ENCODE measurements at regions not wholly inside any gene's neighbourhood (a gene's known extent, or its start where the extent isn't known, plus 50 kb on each side); places are given as distances from the start of the nearest gene placed in this dataset.

DNA sequence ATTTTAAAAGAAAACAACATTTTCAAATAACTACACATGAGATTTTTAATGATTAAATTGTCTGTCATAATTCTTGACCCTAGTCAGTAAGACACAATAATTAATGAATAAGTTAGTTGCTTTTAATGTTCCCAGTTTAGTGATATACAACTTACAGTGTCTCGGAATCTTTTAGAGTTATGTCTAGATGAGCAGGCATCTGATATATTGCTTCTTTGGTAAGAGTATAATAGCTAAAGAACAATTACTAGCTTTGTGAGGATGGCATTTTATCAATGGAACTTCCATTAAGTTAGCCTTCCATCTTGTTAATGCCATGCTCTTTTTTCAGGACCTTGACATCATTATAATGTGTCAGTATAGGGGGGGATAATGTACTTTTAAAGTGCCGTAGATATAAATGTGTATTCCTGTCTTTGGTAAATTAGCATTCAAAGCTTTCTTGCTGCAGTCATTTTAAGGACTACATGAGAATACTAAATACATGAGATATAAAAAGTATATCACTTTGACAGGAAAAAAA lies 425.1 kb downstream of the PDHA2 start:
- CTCF ChIA-PET, result no interaction called here
- H3K9me2 ChIP-seq (ENCODE audit: insufficient read depth), result no peaks in the 10 kb centered on the region
- H3K79me2 ChIP-seq (ENCODE audit: insufficient read depth, low read length), result no peaks in the 10 kb centered on the region
- POLR2A ChIA-PET, result no interaction called here
- H3K9ac ChIP-seq (ENCODE audit: low read length), result no peak overlapping the region
- DNase-seq (ENCODE audit: low read depth, low spot score), result no peak
- H2AFZ ChIP-seq (ENCODE audit: low read depth, low read length, poor library complexity, severe bottlenecking), result no peak overlapping the region
- no peaks in the 10 kb centered on the region for H3K36me3 ChIP-seq (ENCODE audit: control insufficient read depth in 1 of 2, insufficient read depth in 2 of 2, low read length in 2 of 2)
- no peaks in the 10 kb centered on the region for H3K9me3 ChIP-seq (ENCODE audit: control insufficient read depth in 1 of 2, insufficient read depth in 1 of 2, low read depth in 1 of 2, low read length in 2 of 2)
- RAD21 ChIA-PET (ENCODE audit: low non-redundant PET in 1 of 2, low total read pairs in 2 of 2, uncharacterized antibody in 2 of 2, unreplicated experiment in 2 of 2), result no interaction called here
- ATAC-seq, result no peak
- no peaks in the 10 kb centered on the region for H4K20me1 ChIP-seq (ENCODE audit: insufficient read depth)
- H3K4me1 ChIP-seq (ENCODE audit: control insufficient read depth in 1 of 2, insufficient read depth in 2 of 2, low read length in 2 of 2), result no peaks in the 10 kb centered on the region
- BruUV-seq (replicated peaks), result no TSS peak
- H3K4me3 ChIP-seq (replicated peaks in 1 of 2; ENCODE audit: low read depth in 1 of 2, low read length in 2 of 2), result no peak overlapping the region
- TF ChIP-seq TCF7L2 (IDR thresholded peaks at IDR 0.05; ENCODE audit: borderline replicate concordance, extremely low read depth, insufficient read depth, insufficient read length) (no peak), ATF3 (IDR thresholded peaks at IDR 0.05) (no peak), ZBTB33 (IDR thresholded peaks at IDR 0.05; ENCODE audit: extremely low read depth, insufficient replicate concordance, low read length) (no peak), SP1 (IDR thresholded peaks at IDR 0.05; ENCODE audit: low read depth) (no peak), YY1 (IDR thresholded peaks at IDR 0.05; ENCODE audit: extremely low read depth, insufficient replicate concordance, low read depth, low read length) (no peak), POLR2AphosphoS5 (IDR thresholded peaks at IDR 0.05; ENCODE audit: low read depth, low read length) (no peak), POLR2A (IDR thresholded peaks at IDR 0.05; ENCODE audit: borderline replicate concordance, extremely low read depth, insufficient read depth, insufficient read length) (no peak), CEBPB (IDR thresholded peaks at IDR 0.05; ENCODE audit: low read depth) (no peak), EZH2phosphoT487 (IDR thresholded peaks at IDR 0.05; ENCODE audit: borderline replicate concordance) (no peak), SRF (IDR thresholded peaks at IDR 0.05; ENCODE audit: low read depth) (no peak), ZNF274 (IDR thresholded peaks at IDR 0.05; ENCODE audit: low read depth, low read length) (no peak), ELF1 (IDR thresholded peaks at IDR 0.05; ENCODE audit: borderline replicate concordance, low read depth) (no peak), EGR1 (IDR thresholded peaks at IDR 0.05; ENCODE audit: low read depth) (no peak), JUND (IDR thresholded peaks at IDR 0.05) (no peak), SIN3A (IDR thresholded peaks at IDR 0.05; ENCODE audit: low read depth) (no peak), CBX3 (IDR thresholded peaks at IDR 0.05; ENCODE audit: low read depth) (no peak)
- TF ChIP-seq, protein P1, sequence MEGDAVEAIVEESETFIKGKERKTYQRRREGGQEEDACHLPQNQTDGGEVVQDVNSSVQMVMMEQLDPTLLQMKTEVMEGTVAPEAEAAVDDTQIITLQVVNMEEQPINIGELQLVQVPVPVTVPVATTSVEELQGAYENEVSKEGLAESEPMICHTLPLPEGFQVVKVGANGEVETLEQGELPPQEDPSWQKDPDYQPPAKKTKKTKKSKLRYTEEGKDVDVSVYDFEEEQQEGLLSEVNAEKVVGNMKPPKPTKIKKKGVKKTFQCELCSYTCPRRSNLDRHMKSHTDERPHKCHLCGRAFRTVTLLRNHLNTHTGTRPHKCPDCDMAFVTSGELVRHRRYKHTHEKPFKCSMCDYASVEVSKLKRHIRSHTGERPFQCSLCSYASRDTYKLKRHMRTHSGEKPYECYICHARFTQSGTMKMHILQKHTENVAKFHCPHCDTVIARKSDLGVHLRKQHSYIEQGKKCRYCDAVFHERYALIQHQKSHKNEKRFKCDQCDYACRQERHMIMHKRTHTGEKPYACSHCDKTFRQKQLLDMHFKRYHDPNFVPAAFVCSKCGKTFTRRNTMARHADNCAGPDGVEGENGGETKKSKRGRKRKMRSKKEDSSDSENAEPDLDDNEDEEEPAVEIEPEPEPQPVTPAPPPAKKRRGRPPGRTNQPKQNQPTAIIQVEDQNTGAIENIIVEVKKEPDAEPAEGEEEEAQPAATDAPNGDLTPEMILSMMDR (IDR thresholded peaks at IDR 0.05 in 2 of 3, conservative IDR thresholded peaks at IDR 0.05 in 1 of 3; ENCODE audit: borderline replicate concordance in 1 of 3, insufficient read depth in 1 of 3, low read depth in 2 of 3, low read length in 2 of 3), result no peak
- H3K27ac ChIP-seq (ENCODE audit: low read depth, low read length), result no peak overlapping the region
- intact Hi-C loops (cut with micrococcal nuclease), result no loop called here
- no peak overlapping the region for H3K4me2 ChIP-seq (ENCODE audit: low read length)
- H3K27me3 ChIP-seq (ENCODE audit: insufficient read depth, low read length), result no peaks in the 10 kb centered on the region
